Aorta (tissue), 5 donors: ENCODE measurements at regions not wholly inside any gene's neighbourhood (a gene's known extent, or its start where the extent isn't known, plus 50 kb on each side); places are given as distances from the start of the nearest gene placed in this dataset.

ENCODE experiments used
- ATAC-seq: fragments of 200-7000 bp; cut with Tn5 transposase; one replicate; pipeline ENCODE4 v1.9.1; 2022; ENCODE audit warnings: moderate library complexity; ENCODE audit not compliant: low FRiP score
- DNase-seq, 2 donors: peaks; one replicate each; pipeline ENCODE4 v3.0.0-alpha.2; 2020
- H3K27ac ChIP-seq, 2 donors: one replicate each; pipeline ENCODE4 v1.5.1; 2013; ENCODE audit warnings: low read length in 2 of 2, mild to moderate bottlenecking in 2 of 2, moderate library complexity in 2 of 2, control low read depth in 1 of 2, inconsistent platforms in 1 of 2, low read depth in 1 of 2
- H3K27me3 ChIP-seq, 2 donors: one replicate each; pipeline ENCODE4 v1.6.1; 2013; ENCODE audit warnings: control low read depth in 1 of 2, low read length in 1 of 2, mild to moderate bottlenecking in 1 of 2, moderate library complexity in 1 of 2; ENCODE audit not compliant: insufficient read depth in 2 of 2, control insufficient read depth in 1 of 2
- H3K36me3 ChIP-seq, 2 donors: one replicate each; pipeline ENCODE4 v1.6.1; 2013; ENCODE audit warnings: control low read depth in 1 of 2, low read length in 1 of 2, mild to moderate bottlenecking in 1 of 2; ENCODE audit not compliant: insufficient read depth in 2 of 2, control insufficient read depth in 1 of 2
- H3K4me1 ChIP-seq, 2 donors: one replicate each; pipeline ENCODE4 v1.6.1; 2013; ENCODE audit warnings: low read length in 2 of 2, control low read depth in 1 of 2, mild to moderate bottlenecking in 1 of 2, moderate library complexity in 1 of 2; ENCODE audit not compliant: insufficient read depth in 2 of 2, control insufficient read depth in 1 of 2
- H3K4me3 ChIP-seq, 2 donors: one replicate each; pipeline ENCODE4 v1.5.1; 2013; ENCODE audit warnings: low read length in 2 of 2, control low read depth in 1 of 2, mild to moderate bottlenecking in 1 of 2
- H3K9me3 ChIP-seq: one replicate; pipeline ENCODE4 v1.6.1; 2013; ENCODE audit warnings: mild to moderate bottlenecking, low read length; ENCODE audit not compliant: control insufficient read depth
- WGBS, 2 donors: extraction: QIAGEN DNeasy Blood & Tissue Kit; methylation state at CpG; one replicate each; pipeline ENCODE4 v1.1.7; 2013; 5-methylcytosine and 5-hydroxymethylcytosine counted together
- intact Hi-C, 2 donors: fragments of 100-400 bp; cut with DNase I; formaldehyde crosslinking; loops; one replicate each; pipeline versions ENCODE4 v1.14.2 to v1.15.0; 2022
- donor health status: healthy with polysubstance abuse.
- donor health status: Bipolar disorder and iron deficiency.
- donor health status: DM: no; HTN: no; CAD: no.
- donor health status: DM: no; HTN: no; CAD: no.
- donor health status: DM: yes; HTN: yes; CAD: no.

GRCh38 chr16:9481747-9482730, 390.6 kb downstream of the HAPSTR1 start:
- H3K4me3 ChIP-seq: no peak overlapping the region

GRCh38 chr16:9484426-9484825, 393.0 kb downstream of the HAPSTR1 start:
- ATAC-seq (no peak), DNase-seq (no peak)
- H3K4me3 ChIP-seq: no peak overlapping the region
- H3K27me3 ChIP-seq: peaks cover 0 to 1% of the 10 kb centered on the region in 2 donors
- H3K27ac ChIP-seq: no peak overlapping the region
- intact Hi-C loops: no loop called here
- no peaks in the 10 kb centered on the region for H3K4me1 ChIP-seq
- 63 to 64% methylated on average over 3 of the region's 3 CpGs for WGBS, 2 donors
- H3K36me3 ChIP-seq: no peaks in the 10 kb centered on the region
- peaks cover 2% of the 10 kb centered on the region for H3K9me3 ChIP-seq

More at GRCh38 chr16:9481747-9482730, 390.6 kb downstream of the HAPSTR1 start:
- Histone ChIP-seq H3K9me3 (no peaks in the 10 kb centered on the region), H3K36me3 (no peaks in the 10 kb centered on the region), H3K27ac (no peak overlapping the region), H3K27me3 (no peaks in the 10 kb centered on the region), H3K4me1 (no peaks in the 10 kb centered on the region)
- WGBS, 2 donors: 55 to 60% methylated on average over 18 of the region's 18 CpGs
- no peak for ATAC-seq
- intact Hi-C loops: no loop called here
- DNase-seq: no peak

- Histone ChIP-seq H3K36me3 (no peaks in the 10 kb centered on the region), H3K4me1 (no peaks in the 10 kb centered on the region), H3K9me3 (peaks cover 2% of the 10 kb centered on the region), H3K27me3 (peaks cover 0 to 1% of the 10 kb centered on the region in 2 donors), H3K4me3 (no peak overlapping the region), H3K27ac (no peak overlapping the region)
- 5 to 20% methylated on average over 5 of the region's 5 CpGs for WGBS, 2 donors
- intact Hi-C loops: no loop called here
- no peak for DNase-seq
- ATAC-seq: no peak
These were observed 393.4 kb downstream of the HAPSTR1 start for GRCh38 chr16:9484881-9485280.

- H3K4me3 ChIP-seq: no peak overlapping the region
- H3K27ac ChIP-seq: no peak overlapping the region
- 26 to 33% methylated on average over 10 of the region's 10 CpGs for WGBS, 2 donors
- no peaks in the 10 kb centered on the region for H3K36me3 ChIP-seq
- intact Hi-C loops: no loop called here
- DNase-seq (peak in 1 of 2 donors; percentile 71), ATAC-seq (no peak)
- H3K27me3 ChIP-seq: peaks cover 0 to 1% of the 10 kb centered on the region in 2 donors
- no peaks in the 10 kb centered on the region for H3K4me1 ChIP-seq
- H3K9me3 ChIP-seq: peaks cover 5% of the 10 kb centered on the region
These were observed 398.5 kb downstream of the HAPSTR1 start for GRCh38 chr16:9489835-9490467.

DNA sequence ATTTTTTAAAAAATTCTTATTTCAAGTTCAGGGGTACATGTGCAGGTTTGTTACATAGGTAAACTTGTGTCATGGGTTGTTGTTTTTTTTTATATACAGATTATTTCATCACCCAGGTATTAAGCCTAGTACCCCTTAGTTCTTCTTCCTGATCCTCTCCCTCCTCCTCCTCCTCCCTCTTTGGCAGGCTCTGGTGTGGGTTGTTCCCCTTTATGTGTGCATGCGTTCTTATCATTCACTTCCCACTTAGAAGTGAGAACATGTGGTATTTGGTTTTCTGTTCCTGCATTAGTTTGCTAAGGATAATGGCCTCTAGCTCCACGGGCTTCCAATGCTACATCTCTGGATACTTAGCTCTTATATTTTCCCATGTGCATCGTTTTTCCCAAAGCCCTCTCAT, 404.4 kb downstream of the HAPSTR1 start:
- peaks cover 5% of the 10 kb centered on the region for H3K9me3 ChIP-seq
- peaks cover 0 to 2% of the 10 kb centered on the region in 2 donors for H3K27me3 ChIP-seq
- 61 to 63% methylated on average over 3 of the region's 3 CpGs for WGBS, 2 donors
- no peak overlapping the region for H3K4me3 ChIP-seq
- DNase-seq (no peak), ATAC-seq (no peak)
- no peaks in the 10 kb centered on the region for H3K36me3 ChIP-seq
- no peaks in the 10 kb centered on the region for H3K4me1 ChIP-seq
- no peak overlapping the region for H3K27ac ChIP-seq
- intact Hi-C loops: no loop called here

GRCh38 chr16:9497750-9498149, 406.3 kb downstream of the HAPSTR1 start:
- Histone ChIP-seq H3K4me3 (no peak overlapping the region), H3K4me1 (no peaks in the 10 kb centered on the region), H3K27ac (no peak overlapping the region), H3K36me3 (no peaks in the 10 kb centered on the region), H3K27me3 (peaks cover 0 to 2% of the 10 kb centered on the region in 2 donors), H3K9me3 (peaks cover 3% of the 10 kb centered on the region)
- intact Hi-C loops: no loop called here
- no peak for ATAC-seq
- DNase-seq: no peak
- 69 to 76% methylated on average over 3 of the region's 3 CpGs for WGBS, 2 donors

- ATAC-seq: no peak
- WGBS, 2 donors: 0 to 12% methylated on average over 1 of the region's 1 CpG
- intact Hi-C loops: no loop called here
These were observed 408.6 kb downstream of the HAPSTR1 start for GRCh38 chr16:9499941-9500593.

GRCh38 chr16:9500872-9501271, 409.4 kb downstream of the HAPSTR1 start:
- H3K27me3 ChIP-seq: peaks cover 0 to 2% of the 10 kb centered on the region in 2 donors
- WGBS, 2 donors: 73 to 75% methylated on average over 2 of the region's 2 CpGs
- H3K27ac ChIP-seq: no peak overlapping the region
- ATAC-seq: no peak
- no peak for DNase-seq
- no peaks in the 10 kb centered on the region for H3K36me3 ChIP-seq
- no peaks in the 10 kb centered on the region for H3K4me1 ChIP-seq
- intact Hi-C loops: no loop called here
- H3K4me3 ChIP-seq: no peak overlapping the region
- H3K9me3 ChIP-seq: peaks cover 3% of the 10 kb centered on the region

More at GRCh38 chr16:9499941-9500593, 408.6 kb downstream of the HAPSTR1 start:
- no peak for DNase-seq
- Histone ChIP-seq H3K4me1 (no peaks in the 10 kb centered on the region), H3K36me3 (no peaks in the 10 kb centered on the region), H3K27me3 (peaks cover 0 to 2% of the 10 kb centered on the region in 2 donors), H3K27ac (no peak overlapping the region), H3K4me3 (no peak overlapping the region), H3K9me3 (peaks cover 3% of the 10 kb centered on the region)
